ENCODE measurements at regions not wholly inside any gene's neighbourhood (a gene's known extent, or its start where the extent isn't known, plus 50 kb on each side); places are given as distances from the start of the nearest gene placed in this dataset.

DNA sequence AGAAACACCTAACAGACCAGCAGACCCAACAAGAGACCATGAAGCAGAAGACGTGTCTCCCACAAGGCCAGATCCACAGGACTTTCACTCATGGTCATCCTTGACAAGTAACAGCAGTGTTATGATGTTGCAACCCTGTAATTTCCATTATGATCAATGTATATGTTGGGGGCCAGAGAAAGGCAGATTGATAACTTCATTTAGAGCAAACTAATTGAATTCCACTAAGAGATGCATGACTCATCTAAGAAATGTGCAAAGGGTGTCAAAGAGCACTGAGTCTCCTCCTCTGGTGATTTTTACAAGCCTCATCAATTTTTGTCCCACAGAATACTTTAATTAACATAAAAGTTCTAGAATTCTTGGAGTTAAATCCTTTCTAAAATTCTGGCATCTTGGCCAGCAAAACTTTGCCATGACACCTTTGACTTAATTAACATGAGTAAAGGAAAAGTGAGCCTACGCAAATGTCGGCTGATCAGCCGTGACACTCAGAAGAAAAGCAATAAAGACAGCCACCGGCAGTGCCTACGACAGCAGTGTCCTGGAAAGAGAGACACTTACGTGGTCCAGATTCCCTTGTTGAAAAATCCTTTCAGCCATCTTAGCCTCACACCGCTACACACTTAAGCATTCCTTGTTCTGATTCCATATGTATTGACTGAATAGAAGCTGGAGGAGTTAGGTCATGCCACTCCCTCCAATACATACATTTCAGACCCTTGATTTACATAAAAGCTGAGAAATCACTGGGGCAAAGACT is 370.2 kb upstream of the CCDC196 start:
- DNase-seq (ENCODE audit: low read depth in 2 of 2): no peak

DNA sequence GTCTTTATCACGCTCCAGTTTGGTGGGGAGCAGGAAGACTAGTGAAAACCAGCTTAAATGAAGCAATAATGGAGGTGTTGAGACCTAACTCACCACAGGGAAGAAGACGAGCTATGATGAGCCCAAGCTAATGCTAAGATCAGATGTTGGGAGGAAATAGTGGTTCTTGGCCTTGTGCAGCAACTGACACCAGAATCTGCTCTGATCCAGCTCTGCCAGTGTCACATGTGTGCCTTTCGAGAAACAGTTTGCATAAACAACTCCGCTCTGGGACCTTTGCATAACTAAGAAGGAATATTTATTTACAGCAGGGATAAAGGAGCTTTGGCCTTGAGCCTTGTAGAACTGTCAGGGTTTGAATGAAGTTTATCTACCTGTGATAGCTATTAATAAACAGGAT is 369.4 kb upstream of the CCDC196 start:
- no peak for DNase-seq (ENCODE audit: low read depth in 2 of 2)

DNA sequence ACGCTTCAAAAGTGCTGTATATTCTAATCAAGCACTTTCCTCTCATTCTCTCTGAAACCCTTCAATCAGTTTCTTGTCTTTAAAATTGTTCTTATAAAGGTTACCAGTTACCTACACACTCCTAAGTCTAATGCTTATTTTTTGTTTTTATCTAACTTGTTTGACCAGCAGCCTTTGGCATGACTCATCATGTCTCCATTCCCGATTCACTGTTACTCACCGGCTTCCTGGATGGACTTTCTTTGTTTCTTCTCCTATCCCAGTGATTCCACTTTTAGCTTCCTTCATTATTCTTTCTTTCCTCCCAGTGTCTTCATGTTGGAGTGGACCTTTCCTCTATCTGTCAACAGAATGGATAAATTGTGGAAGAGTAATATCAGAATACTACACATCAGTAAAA is 368.6 kb upstream of the CCDC196 start:
- DNase-seq (ENCODE audit: low read depth in 2 of 2): peak; percentile 32

GRCh38 chr14:66119606-66120231 is 366.5 kb upstream of the CCDC196 start:
- no peak for DNase-seq (ENCODE audit: low read depth in 2 of 2)

DNA sequence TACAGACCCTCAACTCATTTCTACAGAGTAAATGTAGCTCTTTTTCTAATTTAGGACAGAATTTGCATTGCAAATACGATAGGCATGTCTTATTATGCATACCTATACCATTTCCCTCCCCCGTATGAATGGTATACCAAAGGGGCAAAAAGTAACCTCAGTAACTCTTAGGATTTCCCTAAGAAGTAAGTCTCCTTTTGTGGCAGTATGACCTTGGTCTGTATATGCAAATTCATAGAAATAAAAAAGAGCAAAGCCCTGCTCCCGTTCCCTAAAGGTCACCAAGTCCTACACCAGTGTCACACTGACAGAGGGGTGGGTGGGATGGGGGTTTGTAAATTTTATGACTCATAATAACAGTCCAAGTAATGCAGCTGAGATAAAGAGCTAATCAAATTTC is 365.8 kb upstream of the CCDC196 start:
- no peak for DNase-seq (ENCODE audit: low read depth in 2 of 2)

DNA sequence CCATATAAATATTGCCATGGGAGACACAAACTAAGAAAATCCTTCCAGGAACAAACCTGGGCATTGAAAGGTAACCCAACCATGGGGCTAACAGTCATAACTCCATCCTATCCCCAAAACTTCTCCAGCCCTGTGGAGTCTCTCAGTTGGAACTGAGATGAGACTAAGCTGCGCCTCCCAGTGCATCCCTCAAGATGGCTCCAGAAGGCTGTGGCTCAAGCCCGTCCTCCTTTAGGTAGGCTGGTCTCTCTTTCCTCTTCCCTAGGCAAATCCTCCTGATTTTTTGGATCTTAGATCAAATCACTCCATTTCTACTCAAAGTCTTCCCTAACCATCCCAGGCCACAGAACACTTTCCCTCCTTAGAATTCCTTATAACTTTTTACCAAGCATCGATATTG is 364.3 kb upstream of the CCDC196 start:
- DNase-seq (ENCODE audit: low read depth in 2 of 2): no peak

DNA sequence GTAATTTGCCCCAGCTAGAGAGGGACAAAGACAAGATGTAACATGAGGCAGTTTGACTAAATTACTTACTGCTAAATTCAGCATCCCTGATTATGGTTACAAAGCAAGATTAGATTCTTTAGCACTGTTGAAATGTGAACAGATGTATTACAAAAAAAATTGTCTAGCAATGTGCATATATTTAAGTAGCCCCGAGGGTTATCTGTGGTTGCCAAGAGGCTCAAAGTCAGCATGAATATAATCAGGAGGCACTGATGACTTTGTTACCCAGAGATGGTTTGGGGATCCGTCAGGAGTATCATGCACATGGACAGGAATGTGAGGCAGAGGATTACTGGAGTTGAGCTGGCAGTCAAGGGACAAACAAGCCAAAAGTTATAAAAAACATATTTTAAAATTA is 356.9 kb upstream of the CCDC196 start:
- no peak for DNase-seq (ENCODE audit: low read depth in 2 of 2)

DNA sequence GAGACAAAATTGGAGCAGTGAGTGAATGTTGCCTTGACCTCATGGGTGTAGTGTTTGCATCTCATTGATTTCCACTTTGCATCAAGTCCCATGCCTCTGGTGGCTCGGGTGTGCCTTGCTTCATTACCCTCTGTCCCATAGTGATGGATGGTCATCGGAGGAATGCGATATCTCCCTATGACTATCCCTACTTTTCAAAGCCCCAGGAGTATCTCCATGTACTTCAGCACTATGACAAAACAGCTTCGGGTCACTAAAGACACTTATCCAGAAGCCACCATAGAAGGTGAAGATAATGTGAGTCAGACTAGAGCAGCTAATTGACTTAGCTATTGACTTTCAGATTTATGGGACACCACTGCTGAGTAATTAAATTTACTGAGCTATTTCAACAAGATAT is 355.1 kb upstream of the CCDC196 start:
- no peak for DNase-seq (ENCODE audit: low read depth in 2 of 2)

- no peak for DNase-seq (ENCODE audit: low read depth in 2 of 2)
These were observed 352.5 kb upstream of the CCDC196 start for GRCh38 chr14:66133666-66134065.

GRCh38 chr14:66135831-66136230 is 350.3 kb upstream of the CCDC196 start:
- DNase-seq (ENCODE audit: low read depth in 2 of 2): no peak

GRCh38 chr14:66137081-66137480 is 349.1 kb upstream of the CCDC196 start:
- no peak for DNase-seq (ENCODE audit: low read depth in 2 of 2)

DNA sequence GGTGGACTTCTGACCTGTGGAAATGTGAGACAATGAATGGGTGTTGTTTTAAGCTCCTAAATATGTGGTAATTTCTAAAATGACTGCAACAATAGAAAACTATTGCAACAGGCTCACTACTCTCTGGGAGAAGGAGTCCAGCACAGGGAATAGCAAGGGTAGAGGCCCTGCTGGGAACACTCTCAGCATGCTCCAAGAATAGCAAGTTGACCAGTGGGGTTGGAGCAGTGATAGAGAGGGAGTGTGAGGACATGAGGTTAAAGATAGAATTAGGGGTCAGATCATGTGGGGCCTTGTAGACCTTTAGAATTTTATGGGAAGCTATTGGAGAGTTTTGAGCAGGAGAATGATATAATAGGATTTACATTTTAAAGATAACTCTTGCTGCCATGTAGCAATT is 346.7 kb upstream of the CCDC196 start:
- DNase-seq (ENCODE audit: low read depth in 2 of 2): no peak

DNA sequence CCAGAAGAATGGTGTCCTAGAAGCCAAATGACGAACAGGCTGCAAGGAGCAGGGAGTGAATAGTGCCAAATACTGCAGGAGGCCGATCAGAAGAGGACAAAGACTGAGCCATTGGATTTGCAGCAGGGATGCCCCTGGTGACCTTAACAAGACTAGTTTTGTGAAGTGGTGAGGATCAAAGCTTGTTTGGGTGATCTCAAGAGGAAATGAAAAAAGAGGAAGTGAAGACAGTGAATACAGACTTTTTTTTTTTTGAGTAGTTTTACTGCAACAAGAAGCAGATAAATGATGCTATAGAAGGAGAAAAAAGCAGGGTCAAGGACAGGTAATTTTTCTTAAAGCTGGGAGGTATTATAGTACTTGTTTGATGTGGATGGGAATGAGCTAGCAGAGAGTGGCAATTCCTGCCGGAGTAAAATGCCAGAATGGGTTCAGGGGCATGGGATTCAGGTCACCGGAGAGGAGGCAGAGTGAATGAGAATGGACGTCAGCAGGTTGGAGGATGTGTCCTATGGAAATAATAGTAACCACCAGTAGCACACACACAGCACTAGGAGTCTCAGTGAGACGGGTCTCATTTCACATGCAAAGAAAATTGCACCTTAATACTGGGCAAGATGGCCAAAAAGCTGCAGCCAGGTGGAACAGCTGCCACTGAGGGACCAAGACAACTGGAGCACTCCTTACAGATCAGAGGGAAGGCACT is 345.8 kb upstream of the CCDC196 start:
- no peak for DNase-seq (ENCODE audit: low read depth in 2 of 2)

DNA sequence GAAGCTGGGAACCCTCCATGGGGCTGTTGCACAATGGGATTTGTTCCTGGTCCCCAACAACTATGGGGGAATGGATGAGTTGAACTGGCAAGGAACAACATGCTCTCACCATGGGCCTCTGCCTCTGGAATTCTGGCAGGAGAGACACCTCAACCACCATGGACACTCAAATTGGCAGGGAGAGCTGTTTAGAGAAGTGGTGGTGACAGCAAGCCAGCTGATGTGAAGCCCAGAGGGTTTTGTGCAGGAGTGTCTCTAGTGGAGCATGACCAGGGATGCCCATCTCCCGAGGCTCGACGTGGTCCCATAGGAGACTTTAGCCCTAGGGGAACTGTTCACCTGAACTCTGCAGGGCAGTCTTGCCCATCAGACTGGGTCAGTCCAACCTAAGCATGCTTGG is 345.2 kb upstream of the CCDC196 start:
- no peak for DNase-seq (ENCODE audit: low read depth in 2 of 2)

GRCh38 chr14:66141733-66142132 is 344.4 kb upstream of the CCDC196 start:
- no peak for DNase-seq (ENCODE audit: low read depth in 2 of 2)

GRCh38 chr14:66143387-66144112 is 342.6 kb upstream of the CCDC196 start:
- no peak for DNase-seq (ENCODE audit: low read depth in 2 of 2)

DNA sequence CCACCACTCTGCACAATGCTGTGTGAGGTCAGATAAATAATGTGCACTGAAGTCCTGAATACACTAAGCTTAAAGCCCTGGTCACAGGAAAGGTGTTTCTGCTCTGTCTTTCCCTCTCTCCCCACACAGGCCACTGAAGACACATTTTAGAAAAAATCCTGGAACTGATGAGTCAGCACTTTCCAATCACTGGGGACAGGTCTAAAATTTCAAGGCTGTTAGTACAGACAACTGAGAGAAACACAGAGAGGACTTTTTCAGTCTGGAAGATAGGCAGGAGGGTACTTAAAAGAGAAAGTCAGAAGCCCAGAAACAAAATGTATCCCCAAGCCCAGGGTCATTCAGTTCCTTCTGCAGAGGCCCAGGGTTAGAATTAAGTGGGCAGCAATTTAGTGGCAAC is 333.9 kb upstream of the CCDC196 start:
- DNase-seq (ENCODE audit: low read depth in 2 of 2): no peak

DNA sequence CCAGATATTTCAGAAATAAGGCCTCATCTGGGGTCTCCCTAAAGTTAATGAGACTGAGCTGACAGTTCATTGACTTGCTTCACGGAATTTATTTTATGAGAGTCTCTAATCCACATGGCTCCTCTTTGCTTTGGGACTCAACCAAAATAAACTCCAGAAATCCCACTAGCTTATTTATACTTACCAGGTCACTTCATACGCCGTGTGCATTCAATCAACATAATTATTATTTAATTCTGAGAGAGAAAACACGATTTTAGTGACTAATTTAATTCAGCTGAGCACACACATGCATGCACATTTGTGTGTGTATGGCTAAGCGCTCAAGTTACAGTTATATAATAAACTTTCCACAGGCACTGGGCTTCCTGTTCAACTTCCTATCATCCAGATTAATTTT is 333.4 kb upstream of the CCDC196 start:
- DNase-seq (ENCODE audit: low read depth in 2 of 2): peak in 1 of 2 experiments; percentile 3

GRCh38 chr14:66163023-66163422 is 323.1 kb upstream of the CCDC196 start:
- no peak for DNase-seq (ENCODE audit: low read depth in 2 of 2)

GRCh38 chr14:66165337-66165736 is 320.8 kb upstream of the CCDC196 start:
- DNase-seq (ENCODE audit: low read depth in 2 of 2): no peak

- DNase-seq (ENCODE audit: low read depth in 2 of 2): no peak
These were observed 311.7 kb upstream of the CCDC196 start for GRCh38 chr14:66174453-66174891.

DNA sequence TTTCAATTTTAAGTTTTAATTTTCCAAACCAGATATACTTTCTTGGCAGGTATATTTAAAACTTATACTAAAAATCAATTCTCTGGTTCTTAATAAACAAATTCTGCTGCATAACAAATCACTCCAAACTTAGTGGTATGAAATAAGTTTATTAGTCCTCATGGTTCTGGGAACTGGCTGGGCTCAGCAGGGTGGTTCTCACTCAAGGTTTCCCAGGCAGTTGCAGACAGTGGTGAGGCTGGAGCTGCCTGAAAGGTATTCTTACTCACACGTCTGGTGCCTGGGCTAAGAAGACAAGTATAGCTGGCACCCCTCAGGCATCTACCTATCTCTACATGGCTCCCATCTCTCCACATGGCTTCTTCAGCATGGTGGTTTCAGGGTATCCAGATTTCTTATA is 308.2 kb upstream of the CCDC196 start:
- DNase-seq (ENCODE audit: low read depth in 2 of 2): no peak
